RWPE1 (cell line): ENCODE measurements at regions not wholly inside any gene's neighbourhood (a gene's known extent, or its start where the extent isn't known, plus 50 kb on each side); places are given as distances from the start of the nearest gene placed in this dataset.

ENCODE experiments used
- CTCF ChIA-PET: fragments of 350-600 bp; sonication (Branson Sonifier 250); formaldehyde crosslinking; extraction: SDS; loops from one replicate; lab custom pipeline; 2021; lab: Yijun Ruan, JAX
- POLR2A ChIA-PET: fragments of 400-600 bp; formaldehyde crosslinking; extraction: SDS; loops from one replicate; lab custom pipeline; 2020; ENCODE audit warnings: antibody characterized with exemption; ENCODE audit not compliant: low non-redundant PET; lab: Yijun Ruan, JAX
- DNase-seq: peaks from one replicate; pipeline ENCODE4 v3.0.0; 2012; ENCODE audit warnings: low spot score
- H3K27ac ChIP-seq: fragments of 450-650 bp; 2 replicates; pipeline ENCODE4 v1.5.1; 2017
- CTCF ChIP-seq: fragments of 450-650 bp; conservative IDR thresholded peaks from 2 replicates; pipeline ENCODE4 v1.5.1; 2017; ENCODE audit warnings: low read depth, mild to moderate bottlenecking

GRCh38 chr17:83159204-83160049 is 80.0 kb downstream of the METRNL start:
- H3K27ac ChIP-seq: no peak overlapping the region
- POLR2A ChIA-PET: no interaction called here
- CTCF ChIA-PET: no interaction called here
- no peak for TF ChIP-seq CTCF
- no peak for DNase-seq

- no peak for DNase-seq
- TF ChIP-seq CTCF: no peak
- ChIA-PET CTCF (interaction anchor here (0.6 kb wide), 1 partner anchor 103 kb away, joined by 4 read pairs; no protein-coding TSS in a partner anchor), POLR2A (no interaction called here)
- H3K27ac ChIP-seq: no peak overlapping the region
Observed at GRCh38 chr17:83160443-83161297, 81.3 kb downstream of the METRNL start.

- no peak overlapping the region for H3K27ac ChIP-seq
- POLR2A ChIA-PET: no interaction called here
- no peak for TF ChIP-seq CTCF
- CTCF ChIA-PET: no interaction called here
- no peak for DNase-seq
Observed at GRCh38 chr17:83161298-83162034, 82.1 kb downstream of the METRNL start.

GRCh38 chr17:83162035-83162745 is 82.8 kb downstream of the METRNL start:
- TF ChIP-seq CTCF: no peak
- DNase-seq: no peak
- CTCF ChIA-PET: no interaction called here
- POLR2A ChIA-PET: no interaction called here
- no peak overlapping the region for H3K27ac ChIP-seq

- TF ChIP-seq CTCF: no peak
- ChIA-PET CTCF (no interaction called here), POLR2A (no interaction called here)
- H3K27ac ChIP-seq: no peak overlapping the region
- DNase-seq: no peak
Observed at GRCh38 chr17:83164490-83164889, 85.1 kb downstream of the METRNL start.
